ENCODE measurements at regions not wholly inside any gene's neighbourhood (a gene's known extent, or its start where the extent isn't known, plus 50 kb on each side); places are given as distances from the start of the nearest gene placed in this dataset.

DNA sequence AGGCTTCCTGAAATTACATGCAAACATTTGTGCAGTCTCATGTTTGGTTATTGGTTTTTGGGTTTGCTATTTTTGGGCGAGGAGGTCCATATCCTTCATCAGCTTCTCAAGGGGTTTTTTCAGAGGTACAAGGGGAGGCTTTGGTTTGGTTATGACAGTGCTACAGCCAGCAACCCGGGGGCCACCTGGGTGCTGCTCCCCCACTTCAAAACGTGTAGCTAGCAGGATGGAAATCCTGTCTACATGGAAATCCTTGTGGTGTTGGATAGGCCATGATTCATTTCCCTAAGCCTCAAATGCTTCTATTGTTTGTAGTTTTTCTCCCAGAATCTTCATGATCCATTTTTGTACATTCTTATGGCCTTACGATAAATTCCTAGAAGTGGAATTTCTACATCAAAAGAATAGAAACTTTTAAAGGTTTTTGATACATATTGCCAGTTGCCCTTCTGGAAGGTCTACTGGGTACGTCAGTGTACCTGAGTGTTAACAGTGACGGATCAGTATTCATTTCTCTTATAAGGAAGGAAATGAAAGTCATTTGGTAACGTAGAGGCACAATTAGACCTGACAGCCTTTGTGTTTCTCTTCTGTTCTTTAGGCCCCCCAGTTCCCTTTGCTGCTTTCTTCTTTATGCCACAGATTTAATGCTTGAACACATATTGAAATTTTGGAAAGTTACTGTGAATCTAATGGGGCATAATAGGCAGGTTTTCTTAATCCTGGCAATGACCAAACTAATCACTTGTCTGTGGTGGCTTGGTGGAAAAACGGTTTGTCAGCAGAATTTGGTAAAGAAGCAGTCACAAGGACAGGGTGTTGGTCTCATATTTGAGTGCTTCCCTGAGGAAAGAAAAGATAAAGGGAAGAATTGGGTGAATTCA is 69.7 kb upstream of the ABL1 start:
- no peak overlapping the region for H3K27ac ChIP-seq
- DNase-seq (ENCODE audit: low read depth in 1 of 2, low spot score in 1 of 2), result peak in 1 of 2 donors; percentile 34
- H3K9me3 ChIP-seq (ENCODE audit: low read depth), result no peaks in the 10 kb centered on the region
- H3K27me3 ChIP-seq, result no peaks in the 10 kb centered on the region
- TF ChIP-seq, protein P1, sequence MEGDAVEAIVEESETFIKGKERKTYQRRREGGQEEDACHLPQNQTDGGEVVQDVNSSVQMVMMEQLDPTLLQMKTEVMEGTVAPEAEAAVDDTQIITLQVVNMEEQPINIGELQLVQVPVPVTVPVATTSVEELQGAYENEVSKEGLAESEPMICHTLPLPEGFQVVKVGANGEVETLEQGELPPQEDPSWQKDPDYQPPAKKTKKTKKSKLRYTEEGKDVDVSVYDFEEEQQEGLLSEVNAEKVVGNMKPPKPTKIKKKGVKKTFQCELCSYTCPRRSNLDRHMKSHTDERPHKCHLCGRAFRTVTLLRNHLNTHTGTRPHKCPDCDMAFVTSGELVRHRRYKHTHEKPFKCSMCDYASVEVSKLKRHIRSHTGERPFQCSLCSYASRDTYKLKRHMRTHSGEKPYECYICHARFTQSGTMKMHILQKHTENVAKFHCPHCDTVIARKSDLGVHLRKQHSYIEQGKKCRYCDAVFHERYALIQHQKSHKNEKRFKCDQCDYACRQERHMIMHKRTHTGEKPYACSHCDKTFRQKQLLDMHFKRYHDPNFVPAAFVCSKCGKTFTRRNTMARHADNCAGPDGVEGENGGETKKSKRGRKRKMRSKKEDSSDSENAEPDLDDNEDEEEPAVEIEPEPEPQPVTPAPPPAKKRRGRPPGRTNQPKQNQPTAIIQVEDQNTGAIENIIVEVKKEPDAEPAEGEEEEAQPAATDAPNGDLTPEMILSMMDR (IDR thresholded peaks at IDR 0.05; ENCODE audit: low read depth, low read length), result no peak
- no peak overlapping the region for H3K4me3 ChIP-seq
- H3K4me1 ChIP-seq (ENCODE audit: low read depth), result peaks cover 19% of the 10 kb centered on the region
- no peaks in the 10 kb centered on the region for H3K36me3 ChIP-seq

DNA sequence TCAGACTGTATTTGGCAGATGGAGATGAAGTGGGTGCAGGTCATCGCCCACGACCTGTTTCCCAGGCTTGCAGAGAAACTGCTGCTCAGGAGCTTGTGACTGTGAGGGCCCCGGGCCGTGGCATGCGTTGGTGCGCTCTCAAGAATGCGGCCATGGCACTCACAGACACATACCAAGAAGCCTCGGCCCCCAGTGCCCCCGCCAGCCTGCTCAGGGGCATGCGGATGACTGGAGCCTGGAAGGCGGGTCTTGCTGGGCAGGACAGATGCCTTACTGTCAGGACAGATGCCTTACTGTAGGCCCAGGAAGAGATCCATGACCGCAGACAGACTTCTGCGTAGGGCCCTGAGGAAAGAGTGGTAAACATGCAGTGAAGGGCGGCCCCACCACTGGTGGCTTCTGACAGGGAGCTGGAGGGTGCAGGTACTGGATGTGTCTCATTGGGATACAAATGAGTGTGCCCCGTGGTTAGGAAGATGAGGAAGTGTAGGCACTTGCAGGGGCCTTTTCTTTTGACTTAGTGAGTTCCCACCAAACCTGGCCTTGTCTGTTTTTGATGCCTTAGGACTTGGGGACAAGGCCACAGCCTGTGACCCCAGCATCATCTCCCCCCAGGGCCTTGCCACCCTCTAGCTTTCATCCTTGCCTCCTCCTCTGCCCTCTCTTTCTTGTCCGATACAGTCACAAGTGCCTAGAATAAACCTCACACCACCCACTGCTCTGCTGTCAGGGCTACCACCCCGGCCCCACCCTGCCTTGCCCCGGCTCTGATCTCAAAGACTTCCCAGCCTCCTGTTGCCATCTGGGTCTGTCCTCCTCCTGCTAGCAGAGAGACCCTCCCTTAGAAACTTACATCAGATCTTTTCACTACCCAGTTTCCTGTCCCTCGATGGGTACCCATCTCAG is 68.8 kb upstream of the ABL1 start:
- TF ChIP-seq, protein P1 (IDR thresholded peaks at IDR 0.05; ENCODE audit: low read depth, low read length), result no peak
- peak overlapping the region; percentile 45 for H3K27ac ChIP-seq
- no peaks in the 10 kb centered on the region for H3K9me3 ChIP-seq (ENCODE audit: low read depth)
- peaks cover 19% of the 10 kb centered on the region for H3K4me1 ChIP-seq (ENCODE audit: low read depth)
- DNase-seq (ENCODE audit: low read depth in 1 of 2, low spot score in 1 of 2), result no peak
- no peaks in the 10 kb centered on the region for H3K27me3 ChIP-seq
- H3K4me3 ChIP-seq, result no peak overlapping the region
- no peaks in the 10 kb centered on the region for H3K36me3 ChIP-seq

DNA sequence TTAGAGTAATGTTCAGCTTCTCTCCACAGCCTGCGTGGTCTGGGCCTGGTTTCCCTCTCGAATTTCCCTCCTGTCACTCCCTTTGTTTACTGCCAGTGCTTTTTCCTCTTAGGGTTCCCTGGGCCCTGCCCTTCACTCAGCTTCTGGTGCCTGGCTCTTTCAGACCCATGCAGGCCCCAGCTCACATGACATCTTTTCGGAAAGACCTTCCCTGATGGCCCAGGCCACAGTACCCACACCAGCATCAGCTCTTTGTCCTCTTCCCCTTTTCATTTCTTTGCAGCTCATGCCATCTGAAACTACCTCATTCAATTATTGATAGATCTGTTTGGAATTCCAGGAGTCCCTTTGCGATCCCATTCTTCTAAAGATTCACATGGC is 68.1 kb upstream of the ABL1 start:
- Histone ChIP-seq H3K27ac (peak overlapping the region; percentile 45), H3K4me3 (no peak overlapping the region), H3K36me3 (no peaks in the 10 kb centered on the region), H3K27me3 (no peaks in the 10 kb centered on the region), H3K4me1 (ENCODE audit: low read depth) (peaks cover 19% of the 10 kb centered on the region), H3K9me3 (ENCODE audit: low read depth) (no peaks in the 10 kb centered on the region)
- TF ChIP-seq, protein P1 (IDR thresholded peaks at IDR 0.05; ENCODE audit: low read depth, low read length), result no peak
- DNase-seq (ENCODE audit: low read depth in 1 of 2, low spot score in 1 of 2), result no peak

DNA sequence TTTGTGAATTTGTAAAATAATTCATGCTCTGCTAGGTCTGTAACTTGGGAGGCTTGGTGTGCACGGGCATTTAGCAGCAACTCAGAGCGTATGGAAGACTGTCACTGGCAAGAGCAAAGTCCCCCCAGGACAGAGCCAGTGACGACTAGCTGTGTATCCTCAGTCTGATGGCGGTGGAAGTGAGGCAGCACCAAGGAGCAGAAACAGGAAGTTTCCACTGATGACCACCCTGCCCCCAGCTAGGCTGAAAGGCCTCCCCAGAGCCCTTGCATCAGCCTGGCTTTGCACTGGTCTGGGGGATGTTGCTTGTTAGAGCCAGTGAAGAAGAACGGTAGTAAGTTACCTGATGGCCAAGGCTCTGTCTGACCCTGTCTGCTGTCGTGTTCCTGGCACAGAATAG is 66.8 kb upstream of the ABL1 start:
- DNase-seq (ENCODE audit: low read depth in 1 of 2, low spot score in 1 of 2), result peak in 1 of 2 donors; percentile 57
- H3K36me3 ChIP-seq, result no peaks in the 10 kb centered on the region
- TF ChIP-seq, protein P1 (IDR thresholded peaks at IDR 0.05; ENCODE audit: low read depth, low read length), result no peak
- H3K27me3 ChIP-seq, result no peaks in the 10 kb centered on the region
- H3K27ac ChIP-seq, result peak overlapping the region; percentile 57
- peaks cover 19% of the 10 kb centered on the region for H3K4me1 ChIP-seq (ENCODE audit: low read depth)
- no peak overlapping the region for H3K4me3 ChIP-seq
- no peaks in the 10 kb centered on the region for H3K9me3 ChIP-seq (ENCODE audit: low read depth)

DNA sequence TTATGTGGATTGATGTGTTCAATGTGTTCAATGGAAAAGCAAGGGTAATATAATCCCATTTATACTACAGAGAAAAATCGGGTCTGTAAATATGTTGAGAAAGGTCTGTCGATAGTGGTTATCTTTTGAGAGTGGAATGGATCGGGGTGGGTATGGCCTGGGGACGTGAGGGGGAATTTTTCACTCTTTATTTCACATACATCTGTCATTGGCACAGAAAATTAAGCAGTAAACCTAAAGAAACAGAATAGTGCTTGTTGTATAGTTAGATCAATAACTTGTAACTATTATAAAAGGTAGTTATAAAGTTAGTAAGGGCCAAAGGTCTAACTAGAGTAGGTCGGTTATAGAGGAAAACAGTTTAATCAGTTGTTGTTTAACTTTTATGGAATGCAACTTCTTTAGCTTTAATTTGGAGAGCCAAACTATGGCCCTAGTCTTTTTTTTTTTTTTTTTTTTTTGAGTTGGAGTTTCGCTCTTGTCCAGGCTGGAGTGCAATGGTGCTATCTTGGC is 66.1 kb upstream of the ABL1 start:
- TF ChIP-seq, protein P1 (IDR thresholded peaks at IDR 0.05; ENCODE audit: low read depth, low read length), result no peak
- Histone ChIP-seq H3K36me3 (no peaks in the 10 kb centered on the region), H3K4me3 (no peak overlapping the region), H3K27me3 (no peaks in the 10 kb centered on the region), H3K9me3 (ENCODE audit: low read depth) (no peaks in the 10 kb centered on the region), H3K27ac (peak overlapping the region; percentile 57), H3K4me1 (ENCODE audit: low read depth) (peaks cover 19% of the 10 kb centered on the region)
- DNase-seq (ENCODE audit: low read depth in 1 of 2, low spot score in 1 of 2), result no peak
